OCI-LY3 (cell line): ENCODE measurements at regions not wholly inside any gene's neighbourhood (a gene's known extent, or its start where the extent isn't known, plus 50 kb on each side); places are given as distances from the start of the nearest gene placed in this dataset.

ENCODE experiments used
- CTCF ChIP-seq: fragments of 200-600, 300-600 bp; sonication (generic); IDR thresholded peaks from 2 replicates; pipeline ENCODE4 v1.5.1; 2014; ENCODE audit warnings: antibody characterized with exemption, low read length, low read depth
- EZH2phosphoT487 ChIP-seq: fragments of 200-600 bp; shearing (Covaris generic); IDR thresholded peaks from 2 replicates; pipeline ENCODE4 v1.6.1; 2018; ENCODE audit warnings: antibody characterized with exemption, mixed run types, low read depth

GRCh38 chr2:182592691-182593393, 123.2 kb upstream of the DNAJC10 start:
- no peak for TF ChIP-seq CTCF
- no peak for TF ChIP-seq EZH2phosphoT487
